ENCODE measurements at regions not wholly inside any gene's neighbourhood (a gene's known extent, or its start where the extent isn't known, plus 50 kb on each side); places are given as distances from the start of the nearest gene placed in this dataset.

- DNase-seq: no peak
Observed at GRCh38 chr1:23614032-23614660, 54.8 kb upstream of the ID3 start.

- peak in 2 of 4 experiments; percentile 29 to 50 for DNase-seq
Observed at GRCh38 chr1:23613191-23614031, 54.1 kb upstream of the ID3 start.

- peak in 1 of 4 experiments; percentile 11 for DNase-seq
Observed at GRCh38 chr1:23611601-23612327, 52.5 kb upstream of the ID3 start.

GRCh38 chr1:23610677-23611076, 51.4 kb upstream of the ID3 start:
- no peak for DNase-seq

GRCh38 chr1:23609971-23610370, 50.7 kb upstream of the ID3 start:
- DNase-seq: no peak
